Peyer's patch (tissue), 4 donors: ENCODE measurements at regions not wholly inside any gene's neighbourhood (a gene's known extent, or its start where the extent isn't known, plus 50 kb on each side); places are given as distances from the start of the nearest gene placed in this dataset.

Experiments
- DNase-seq, 3 donors: peaks; one replicate each; pipeline ENCODE4 v3.0.0-alpha.2; 2017 to 2019
- H3K27ac ChIP-seq, 4 donors: fragments of 200-600 bp; sonication (generic); one replicate each; pipeline ENCODE4 v1.5.1; 2016 to 2019
- H3K27me3 ChIP-seq, 2 donors: fragments of 200-600 bp; sonication (generic); one replicate each; pipeline ENCODE4 v1.5.1; 2019
- H3K36me3 ChIP-seq, 3 donors: fragments of 200-600 bp; sonication (generic); one replicate each; pipeline ENCODE4 v1.5.1; 2016 to 2019
- H3K4me1 ChIP-seq, 4 donors: fragments of 200-600 bp; sonication (generic); one replicate each; pipeline ENCODE4 v1.5.1; 2016 to 2019
- H3K4me3 ChIP-seq, 4 donors: fragments of 200-600 bp; sonication (generic); 1 replicate in 3 of 4; 2 replicates in 1 of 4; pipeline ENCODE4 v1.5.1; 2016 to 2019; ENCODE audit warnings: mild to moderate bottlenecking in 1 of 4
- H3K9me3 ChIP-seq, 4 donors: fragments of 200-600 bp; sonication (generic); one replicate each; pipeline ENCODE4 v1.5.1; 2016 to 2019; ENCODE audit warnings: mild to moderate bottlenecking in 1 of 4
- POLR2A ChIP-seq, 2 donors: fragments of 450-650 bp; IDR thresholded peaks; one replicate each; pipeline ENCODE4 v1.5.1; 2017; ENCODE audit warnings: antibody characterized with exemption in 2 of 2, mild to moderate bottlenecking in 2 of 2, moderate library complexity in 2 of 2
- TF ChIP-seq, protein P1 (sequence below), 6 experiments: fragments of 450-650 bp in 4 of 6; fragments of 200-600 bp in 2 of 6; sonication (generic) in 1 of 6; IDR thresholded peaks; one replicate each; pipeline ENCODE4 v1.5.1; 2017 to 2019; ENCODE audit warnings: antibody characterized with exemption in 6 of 6, mild to moderate bottlenecking in 3 of 6, moderate library complexity in 1 of 6

DNA sequence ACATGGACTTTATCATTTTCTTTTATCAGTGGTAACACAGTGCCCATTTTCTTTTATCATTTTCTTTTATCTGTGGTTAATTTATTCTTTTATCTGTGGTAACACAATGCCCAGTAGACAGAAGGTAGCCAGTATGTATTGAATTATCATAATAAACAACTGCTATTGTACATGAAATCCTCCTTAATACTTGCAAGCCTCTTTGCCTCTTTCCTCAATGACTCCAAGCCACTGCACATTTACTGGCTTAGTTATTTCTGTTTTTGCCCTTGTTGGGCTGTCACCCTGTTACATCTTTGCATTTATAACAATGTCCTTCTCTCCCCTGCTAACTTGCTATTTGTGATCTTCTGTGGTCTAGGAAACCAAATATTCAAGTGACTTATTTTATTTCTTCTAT, 345.0 kb downstream of the ATP23 start:
- TF ChIP-seq, protein P1, sequence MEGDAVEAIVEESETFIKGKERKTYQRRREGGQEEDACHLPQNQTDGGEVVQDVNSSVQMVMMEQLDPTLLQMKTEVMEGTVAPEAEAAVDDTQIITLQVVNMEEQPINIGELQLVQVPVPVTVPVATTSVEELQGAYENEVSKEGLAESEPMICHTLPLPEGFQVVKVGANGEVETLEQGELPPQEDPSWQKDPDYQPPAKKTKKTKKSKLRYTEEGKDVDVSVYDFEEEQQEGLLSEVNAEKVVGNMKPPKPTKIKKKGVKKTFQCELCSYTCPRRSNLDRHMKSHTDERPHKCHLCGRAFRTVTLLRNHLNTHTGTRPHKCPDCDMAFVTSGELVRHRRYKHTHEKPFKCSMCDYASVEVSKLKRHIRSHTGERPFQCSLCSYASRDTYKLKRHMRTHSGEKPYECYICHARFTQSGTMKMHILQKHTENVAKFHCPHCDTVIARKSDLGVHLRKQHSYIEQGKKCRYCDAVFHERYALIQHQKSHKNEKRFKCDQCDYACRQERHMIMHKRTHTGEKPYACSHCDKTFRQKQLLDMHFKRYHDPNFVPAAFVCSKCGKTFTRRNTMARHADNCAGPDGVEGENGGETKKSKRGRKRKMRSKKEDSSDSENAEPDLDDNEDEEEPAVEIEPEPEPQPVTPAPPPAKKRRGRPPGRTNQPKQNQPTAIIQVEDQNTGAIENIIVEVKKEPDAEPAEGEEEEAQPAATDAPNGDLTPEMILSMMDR (IDR thresholded peaks at IDR 0.05): no peak
- TF ChIP-seq POLR2A (IDR thresholded peaks at IDR 0.05): no peak
- Histone ChIP-seq H3K4me1 (no peaks in the 10 kb centered on the region), H3K4me3 (no peak overlapping the region)

DNA sequence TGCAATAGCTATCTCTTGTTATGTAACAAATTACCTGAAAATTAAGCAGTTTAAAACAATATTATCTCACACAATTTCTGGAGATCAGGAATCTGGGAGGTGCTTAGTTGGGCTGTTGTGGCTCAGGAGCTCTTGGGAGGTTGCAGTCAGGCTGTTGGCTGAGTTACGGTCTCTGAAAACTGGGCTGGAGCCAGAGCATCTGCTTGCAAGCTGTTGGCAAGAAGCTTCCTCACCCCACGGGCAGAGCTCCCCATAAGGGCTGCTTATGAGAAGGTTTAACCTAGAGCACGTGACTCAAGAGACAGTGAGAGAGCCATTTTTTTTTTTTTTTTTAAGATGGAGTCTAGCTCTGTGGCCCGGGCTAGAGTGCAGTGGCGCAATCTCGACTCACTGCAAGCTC, 346.8 kb downstream of the ATP23 start:
- H3K36me3 ChIP-seq: no peaks in the 10 kb centered on the region
- H3K4me1 ChIP-seq: no peaks in the 10 kb centered on the region
- no peak for TF ChIP-seq POLR2A (IDR thresholded peaks at IDR 0.05)
- TF ChIP-seq, protein P1 (IDR thresholded peaks at IDR 0.05): no peak
- H3K27ac ChIP-seq: no peak overlapping the region
- H3K4me3 ChIP-seq: no peak overlapping the region
- DNase-seq: no peak
- H3K27me3 ChIP-seq: no peaks in the 10 kb centered on the region
- no peaks in the 10 kb centered on the region for H3K9me3 ChIP-seq

More for the DNA sequence above, 345.0 kb downstream of the ATP23 start:
- Histone ChIP-seq H3K9me3 (no peaks in the 10 kb centered on the region), H3K36me3 (no peaks in the 10 kb centered on the region), H3K27ac (no peak overlapping the region), H3K27me3 (no peaks in the 10 kb centered on the region)
- DNase-seq: no peak

DNA sequence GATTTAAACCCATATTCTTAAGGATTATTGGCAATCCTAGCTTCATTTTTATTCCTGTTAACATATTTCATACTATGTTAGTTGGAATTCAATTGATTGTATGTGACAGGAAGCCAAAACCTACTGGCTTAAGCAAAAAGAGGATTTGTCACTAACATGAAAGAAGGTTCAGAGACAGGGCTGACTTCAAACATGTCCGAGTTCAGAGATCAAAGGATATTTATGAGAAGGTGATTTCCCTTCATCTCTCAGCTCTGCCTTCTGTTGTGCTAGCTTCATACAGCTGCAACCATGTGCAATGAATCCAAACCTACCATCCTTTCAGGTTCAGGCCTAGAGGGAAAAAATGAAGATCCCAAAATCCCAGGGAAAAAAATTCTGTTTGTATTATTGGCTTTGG, 349.7 kb downstream of the ATP23 start:
- Histone ChIP-seq H3K9me3 (no peaks in the 10 kb centered on the region), H3K4me1 (no peaks in the 10 kb centered on the region), H3K4me3 (no peak overlapping the region), H3K27me3 (no peaks in the 10 kb centered on the region), H3K36me3 (no peaks in the 10 kb centered on the region), H3K27ac (no peak overlapping the region)
- DNase-seq: no peak
- TF ChIP-seq POLR2A (IDR thresholded peaks at IDR 0.05): no peak
- TF ChIP-seq, protein P1 (IDR thresholded peaks at IDR 0.05): no peak

DNA sequence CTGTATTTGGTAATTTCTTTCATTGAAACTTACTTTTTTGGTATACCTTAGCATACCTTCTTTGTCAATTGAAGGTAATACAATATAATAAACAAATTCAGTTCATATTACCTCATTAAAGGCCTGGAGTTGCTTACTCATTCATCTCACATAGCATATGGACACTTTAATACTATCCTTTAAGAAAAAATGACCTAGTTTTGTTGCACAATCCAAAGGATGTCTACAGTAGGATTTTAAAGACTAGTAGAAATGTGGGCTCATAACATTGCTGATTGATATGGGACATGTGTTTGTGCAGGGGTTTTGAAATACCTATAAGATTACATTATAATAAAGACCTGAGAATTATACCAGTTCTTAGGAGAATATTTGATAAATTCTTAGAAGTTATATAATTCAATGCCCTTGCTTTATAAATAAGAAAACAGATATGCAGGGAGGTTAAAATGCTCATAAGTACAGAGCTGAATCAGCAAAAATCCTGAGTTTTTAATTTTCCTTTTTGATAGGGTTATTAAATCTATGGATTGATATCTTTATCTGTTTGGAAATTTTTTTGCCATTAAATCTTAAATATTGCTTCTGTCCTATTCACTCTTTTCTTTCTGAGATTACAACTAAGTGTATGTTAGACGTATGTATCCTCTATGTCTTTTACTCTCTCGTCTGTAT, 352.1 kb downstream of the ATP23 start:
- H3K27me3 ChIP-seq: no peaks in the 10 kb centered on the region
- no peaks in the 10 kb centered on the region for H3K9me3 ChIP-seq
- H3K27ac ChIP-seq: no peak overlapping the region
- H3K4me3 ChIP-seq: no peak overlapping the region
- DNase-seq: no peak
- H3K36me3 ChIP-seq: no peaks in the 10 kb centered on the region
- no peak for TF ChIP-seq POLR2A (IDR thresholded peaks at IDR 0.05)
- TF ChIP-seq, protein P1 (IDR thresholded peaks at IDR 0.05): no peak
- H3K4me1 ChIP-seq: no peaks in the 10 kb centered on the region

DNA sequence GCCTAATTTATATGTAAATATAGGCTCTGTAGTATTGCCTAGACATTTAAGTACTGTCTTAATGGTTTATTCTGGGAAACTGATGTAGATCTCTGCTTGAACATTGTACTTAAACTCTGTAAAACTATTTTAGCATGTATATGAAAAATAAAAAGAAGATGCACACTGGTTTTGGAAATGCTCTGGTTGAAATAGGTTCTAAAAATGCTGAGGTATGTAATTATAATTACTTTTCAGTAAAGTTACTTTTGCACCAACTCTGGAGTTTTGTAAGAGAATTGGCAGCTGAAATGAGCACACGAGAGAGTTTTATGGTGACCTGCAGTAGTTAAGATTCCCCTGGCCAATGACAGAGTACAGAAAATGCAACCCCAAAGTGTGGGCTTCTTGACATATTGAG, 353.9 kb downstream of the ATP23 start:
- no peak for DNase-seq

More for the DNA sequence above, 353.9 kb downstream of the ATP23 start:
- Histone ChIP-seq H3K4me3 (no peak overlapping the region), H3K4me1 (no peaks in the 10 kb centered on the region), H3K27me3 (no peaks in the 10 kb centered on the region), H3K36me3 (no peaks in the 10 kb centered on the region), H3K9me3 (no peaks in the 10 kb centered on the region), H3K27ac (no peak overlapping the region)
- TF ChIP-seq POLR2A (IDR thresholded peaks at IDR 0.05): no peak
- TF ChIP-seq, protein P1 (IDR thresholded peaks at IDR 0.05): no peak
